Caco-2 (cell line): ENCODE measurements at regions not wholly inside any gene's neighbourhood (a gene's known extent, or its start where the extent isn't known, plus 50 kb on each side); places are given as distances from the start of the nearest gene placed in this dataset.

Experiments used
- BruUV-seq: library from RNA; stranded (reverse); fragments of 400-500 nt; replicated peaks from 2 replicates; lab custom pipeline; 2021; lab: Mats Ljungman, UMichigan
- CTCF ChIA-PET: fragments of 300-600 bp; sonication (Branson Sonifier 250); formaldehyde crosslinking; loops from one replicate; lab custom pipeline; 2022; ENCODE audit warnings: antibody characterized with exemption; lab: Charles Lee
- POLR2A ChIA-PET: fragments of 300-600 bp; sonication (Branson Sonifier 250); formaldehyde crosslinking; loops from one replicate; lab custom pipeline; 2022; ENCODE audit warnings: antibody characterized with exemption; lab: Charles Lee
- DNase-seq, 2 experiments: peaks; one replicate each; pipeline versions ENCODE4 v3.0.0 to v3.0.0-alpha.2; 2020 to 2022
- H3K27me3 ChIP-seq: replicated peaks from 2 replicates; pipeline ENCODE4 v1.6.0; 2011; ENCODE audit warnings: low read length; ENCODE audit not compliant: control insufficient read depth, insufficient read depth
- H3K36me3 ChIP-seq: 2 replicates; pipeline ENCODE4 v1.5.1; 2011; ENCODE audit warnings: low read length; ENCODE audit not compliant: control insufficient read depth, insufficient read depth
- H3K4me1 ChIP-seq: fragments of 250-450 bp; sonication (Bioruptor Pico); 2 replicates; pipeline ENCODE4 v1.5.1; 2020; ENCODE audit warnings: mild to moderate bottlenecking
- H3K4me3 ChIP-seq: 2 replicates; pipeline ENCODE4 v1.5.1; 2011; ENCODE audit warnings: low read depth, mild to moderate bottlenecking, control low read depth, low read length
- H3K9me3 ChIP-seq: fragments of 250-450 bp; sonication (Bioruptor Pico); 2 replicates; pipeline ENCODE4 v1.5.1; 2020; ENCODE audit warnings: mild to moderate bottlenecking, moderate library complexity
- H3K27ac Mint-ChIP-seq: one replicate; pipeline ENCODE4 v1.8.0; 2022; ENCODE audit warnings: mixed read lengths; ENCODE audit not compliant: unreplicated experiment
- H3K27me3 Mint-ChIP-seq: one replicate; pipeline ENCODE4 v1.8.0; 2022; ENCODE audit warnings: mixed read lengths; ENCODE audit not compliant: insufficient read depth, unreplicated experiment
- H3K36me3 Mint-ChIP-seq: one replicate; pipeline ENCODE4 v1.8.0; 2022; ENCODE audit warnings: mild to moderate bottlenecking, mixed read lengths; ENCODE audit not compliant: insufficient read depth, unreplicated experiment
- H3K4me1 Mint-ChIP-seq: one replicate; pipeline ENCODE4 v1.8.0; 2022; ENCODE audit warnings: low read depth, mixed read lengths; ENCODE audit not compliant: unreplicated experiment
- H3K4me3 Mint-ChIP-seq: one replicate; pipeline ENCODE4 v1.8.0; 2022; ENCODE audit warnings: mild to moderate bottlenecking, moderate library complexity, mixed read lengths; ENCODE audit not compliant: unreplicated experiment
- H3K9me3 Mint-ChIP-seq: one replicate; pipeline ENCODE4 v1.8.0; 2022; ENCODE audit warnings: mixed read lengths; ENCODE audit not compliant: unreplicated experiment
- CTCF ChIP-seq, 2 experiments: fragments of 200-600 bp in 1 of 2; IDR thresholded peaks; 1 replicate in 1 of 2; 2 replicates in 1 of 2; pipeline versions ENCODE4 v1.5.1 to v1.8.0; 2011 to 2022; ENCODE audit warnings: antibody characterized with exemption in 1 of 2, control low read depth in 1 of 2, inconsistent platforms in 1 of 2, low read depth in 1 of 2, low read length in 1 of 2, mild to moderate bottlenecking in 1 of 2, moderate library complexity in 1 of 2; ENCODE audit not compliant: insufficient read depth in 1 of 2, severe bottlenecking in 1 of 2, unreplicated experiment in 1 of 2
- intact Hi-C: fragments of 100-400 bp; cut with micrococcal nuclease; formaldehyde crosslinking; loops from one replicate; pipeline ENCODE4 v1.10.0; 2022; ENCODE audit not compliant: unreplicated experiment

DNA sequence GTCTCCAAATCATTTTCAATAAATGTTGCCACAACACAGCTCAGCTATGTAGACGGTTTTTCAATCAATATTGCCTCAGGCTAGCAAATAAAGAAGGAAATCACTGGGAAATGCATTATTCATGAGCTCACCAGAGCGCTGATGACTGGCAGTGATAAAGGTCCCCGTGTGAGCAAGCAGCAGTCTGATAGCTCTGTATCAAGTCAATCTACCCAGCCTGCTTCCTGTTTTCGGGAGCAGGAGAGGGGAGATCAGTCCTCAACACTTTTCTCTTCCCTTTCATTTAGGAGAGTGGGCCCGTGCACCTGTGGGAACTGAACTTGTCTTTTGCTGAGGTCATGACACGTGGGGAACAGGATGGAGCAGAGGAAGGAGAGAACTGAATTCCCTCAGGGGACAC lies 253.9 kb upstream of the SIX2 start:
- H3K4me1 Mint-ChIP-seq: peaks cover 22% of the 10 kb centered on the region
- no peaks in the 10 kb centered on the region for H3K9me3 ChIP-seq
- H3K4me1 ChIP-seq: peaks cover 16% of the 10 kb centered on the region
- no peaks in the 10 kb centered on the region for H3K27me3 ChIP-seq
- H3K4me3 ChIP-seq: no peak overlapping the region
- no peaks in the 10 kb centered on the region for H3K36me3 ChIP-seq
- peaks cover 8% of the 10 kb centered on the region for H3K36me3 Mint-ChIP-seq
- H3K9me3 Mint-ChIP-seq: peaks cover 17% of the 10 kb centered on the region
- BruUV-seq: no TSS peak
- no peak overlapping the region for H3K4me3 Mint-ChIP-seq
- CTCF ChIA-PET: no interaction called here
- POLR2A ChIA-PET: no interaction called here
- H3K27ac Mint-ChIP-seq: no peak overlapping the region
- no peaks in the 10 kb centered on the region for H3K27me3 Mint-ChIP-seq
- DNase-seq: no peak
- intact Hi-C loops: no loop called here
- no peak for TF ChIP-seq CTCF (IDR thresholded peaks at IDR 0.05; ENCODE audit: insufficient read depth in 1 of 2, low read depth in 1 of 2, low read length in 1 of 2, severe bottlenecking in 1 of 2, unreplicated experiment in 1 of 2)

DNA sequence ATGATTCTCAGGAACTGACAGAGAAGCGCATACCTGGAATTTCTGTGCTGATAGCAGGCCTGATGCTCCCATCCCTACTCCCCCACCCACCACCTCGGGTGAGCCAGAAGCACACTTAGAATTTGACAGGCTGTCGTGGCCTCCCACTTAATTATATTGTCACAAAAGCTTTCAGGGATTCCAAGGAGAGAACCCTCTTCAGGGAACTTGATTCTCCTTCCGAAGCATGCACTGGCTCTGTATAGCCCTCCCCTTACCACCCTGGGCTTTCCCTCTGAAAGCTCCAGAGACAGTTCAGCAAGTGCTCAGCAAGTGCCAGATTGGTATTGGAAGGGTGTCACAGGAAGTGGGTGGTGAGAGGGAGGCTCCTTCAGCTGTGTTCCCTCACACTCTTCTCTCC lies 252.5 kb upstream of the SIX2 start:
- Histone ChIP-seq H3K4me3 (no peak overlapping the region), H3K9me3 (no peaks in the 10 kb centered on the region), H3K27me3 (no peaks in the 10 kb centered on the region), H3K36me3 (no peaks in the 10 kb centered on the region), H3K4me1 (peaks cover 17% of the 10 kb centered on the region)
- H3K27me3 Mint-ChIP-seq: no peaks in the 10 kb centered on the region
- intact Hi-C loops: no loop called here
- ChIA-PET CTCF (no interaction called here), POLR2A (interaction anchor here (0.5 kb wide), 1 partner anchor 12 kb away, joined by 6 read pairs; no protein-coding TSS in a partner anchor)
- no TSS peak for BruUV-seq
- H3K9me3 Mint-ChIP-seq: peaks cover 10% of the 10 kb centered on the region
- TF ChIP-seq CTCF (IDR thresholded peaks at IDR 0.05; ENCODE audit: insufficient read depth in 1 of 2, low read depth in 1 of 2, low read length in 1 of 2, severe bottlenecking in 1 of 2, unreplicated experiment in 1 of 2): no peak
- H3K27ac Mint-ChIP-seq: no peak overlapping the region
- H3K36me3 Mint-ChIP-seq: peaks cover 4% of the 10 kb centered on the region
- peaks cover 14% of the 10 kb centered on the region for H3K4me1 Mint-ChIP-seq
- peak; percentile 40 to 58 for DNase-seq
- H3K4me3 Mint-ChIP-seq: no peak overlapping the region

- no TSS peak for BruUV-seq
Observed at GRCh38 chr2:45260946-45261345, 251.7 kb upstream of the SIX2 start.

More at GRCh38 chr2:45260946-45261345, 251.7 kb upstream of the SIX2 start:
- H3K9me3 Mint-ChIP-seq: peaks cover 9% of the 10 kb centered on the region
- Histone ChIP-seq H3K9me3 (no peaks in the 10 kb centered on the region), H3K36me3 (no peaks in the 10 kb centered on the region), H3K4me3 (no peak overlapping the region), H3K27me3 (no peaks in the 10 kb centered on the region), H3K4me1 (peaks cover 18% of the 10 kb centered on the region)
- H3K36me3 Mint-ChIP-seq: peaks cover 4% of the 10 kb centered on the region
- no peak for TF ChIP-seq CTCF (IDR thresholded peaks at IDR 0.05; ENCODE audit: insufficient read depth in 1 of 2, low read depth in 1 of 2, low read length in 1 of 2, severe bottlenecking in 1 of 2, unreplicated experiment in 1 of 2)
- ChIA-PET CTCF (no interaction called here), POLR2A (no interaction called here)
- H3K4me1 Mint-ChIP-seq: peaks cover 18% of the 10 kb centered on the region
- no peaks in the 10 kb centered on the region for H3K27me3 Mint-ChIP-seq
- no peak for DNase-seq
- intact Hi-C loops: no loop called here
- H3K4me3 Mint-ChIP-seq: no peak overlapping the region
- no peak overlapping the region for H3K27ac Mint-ChIP-seq
